ENCODE measurements at regions not wholly inside any gene's neighbourhood (a gene's known extent, or its start where the extent isn't known, plus 50 kb on each side); places are given as distances from the start of the nearest gene placed in this dataset.

DNA sequence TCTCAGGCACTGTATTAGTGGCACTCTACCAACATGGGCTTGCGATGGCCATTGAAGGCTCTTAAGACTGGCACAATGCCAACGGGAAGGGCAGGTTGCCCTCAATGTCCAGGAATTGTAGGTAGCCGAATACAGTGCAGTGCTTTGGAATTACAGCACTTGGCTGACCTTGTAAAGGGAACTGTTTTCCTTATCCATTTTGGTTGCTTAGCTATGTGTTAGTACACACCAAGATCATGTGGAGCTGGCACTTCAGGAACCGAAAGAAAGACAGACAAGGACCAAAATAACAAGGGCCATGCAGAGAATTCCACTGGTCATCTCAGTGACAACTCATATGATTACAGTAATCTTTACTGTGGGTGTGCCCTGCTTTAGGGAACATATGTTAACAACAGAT is 72.7 kb downstream of the DYRK2 start:
- H3K4me3 Mint-ChIP-seq (ENCODE audit: unreplicated experiment), result no peak overlapping the region
- FAIRE-seq (no peak), DNase-seq (ENCODE audit: low read depth) (no peak)
- H3K4me1 Mint-ChIP-seq (ENCODE audit: low read depth, unreplicated experiment), result peaks cover 14% of the 10 kb centered on the region
- peaks cover 9% of the 10 kb centered on the region for H3K4me1 ChIP-seq (ENCODE audit: insufficient read depth, low read length)
- TF ChIP-seq, protein P1, sequence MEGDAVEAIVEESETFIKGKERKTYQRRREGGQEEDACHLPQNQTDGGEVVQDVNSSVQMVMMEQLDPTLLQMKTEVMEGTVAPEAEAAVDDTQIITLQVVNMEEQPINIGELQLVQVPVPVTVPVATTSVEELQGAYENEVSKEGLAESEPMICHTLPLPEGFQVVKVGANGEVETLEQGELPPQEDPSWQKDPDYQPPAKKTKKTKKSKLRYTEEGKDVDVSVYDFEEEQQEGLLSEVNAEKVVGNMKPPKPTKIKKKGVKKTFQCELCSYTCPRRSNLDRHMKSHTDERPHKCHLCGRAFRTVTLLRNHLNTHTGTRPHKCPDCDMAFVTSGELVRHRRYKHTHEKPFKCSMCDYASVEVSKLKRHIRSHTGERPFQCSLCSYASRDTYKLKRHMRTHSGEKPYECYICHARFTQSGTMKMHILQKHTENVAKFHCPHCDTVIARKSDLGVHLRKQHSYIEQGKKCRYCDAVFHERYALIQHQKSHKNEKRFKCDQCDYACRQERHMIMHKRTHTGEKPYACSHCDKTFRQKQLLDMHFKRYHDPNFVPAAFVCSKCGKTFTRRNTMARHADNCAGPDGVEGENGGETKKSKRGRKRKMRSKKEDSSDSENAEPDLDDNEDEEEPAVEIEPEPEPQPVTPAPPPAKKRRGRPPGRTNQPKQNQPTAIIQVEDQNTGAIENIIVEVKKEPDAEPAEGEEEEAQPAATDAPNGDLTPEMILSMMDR (IDR thresholded peaks at IDR 0.05; ENCODE audit: insufficient read depth, low read depth, low read length), result no peak
- TF ChIP-seq EZH2 (IDR thresholded peaks at IDR 0.05; ENCODE audit: insufficient read depth, low read length), result no peak
- H4K20me1 ChIP-seq (ENCODE audit: insufficient read depth, low read length), result no peaks in the 10 kb centered on the region
- no peak overlapping the region for H3K27ac Mint-ChIP-seq (ENCODE audit: unreplicated experiment)
- H3K27me3 Mint-ChIP-seq (ENCODE audit: low read depth, unreplicated experiment), result no peaks in the 10 kb centered on the region
- peaks cover 4% of the 10 kb centered on the region for H3K36me3 Mint-ChIP-seq (ENCODE audit: low read depth, unreplicated experiment)
- no peaks in the 10 kb centered on the region for H3K36me3 ChIP-seq (ENCODE audit: insufficient read depth, low read length)
- no peak overlapping the region for H3K9ac ChIP-seq (ENCODE audit: low read length)
- no peaks in the 10 kb centered on the region for H3K27me3 ChIP-seq (ENCODE audit: insufficient read depth, low read length)
- no peak overlapping the region for H3K4me2 ChIP-seq (ENCODE audit: low read length)
- no peak overlapping the region for H3K27ac ChIP-seq (ENCODE audit: low read depth, low read length)
- H3K79me2 ChIP-seq (ENCODE audit: insufficient read depth, low read length), result no peaks in the 10 kb centered on the region
- H3K9me3 Mint-ChIP-seq (ENCODE audit: unreplicated experiment), result peaks cover 4% of the 10 kb centered on the region
- no peaks in the 10 kb centered on the region for H3K9me3 ChIP-seq (ENCODE audit: insufficient read depth, low read depth, low read length)
- H3K4me3 ChIP-seq (ENCODE audit: insufficient read depth, low read depth, low read length), result no peak overlapping the region
- no peak overlapping the region for H2AFZ ChIP-seq (ENCODE audit: low read depth, low read length)

DNA sequence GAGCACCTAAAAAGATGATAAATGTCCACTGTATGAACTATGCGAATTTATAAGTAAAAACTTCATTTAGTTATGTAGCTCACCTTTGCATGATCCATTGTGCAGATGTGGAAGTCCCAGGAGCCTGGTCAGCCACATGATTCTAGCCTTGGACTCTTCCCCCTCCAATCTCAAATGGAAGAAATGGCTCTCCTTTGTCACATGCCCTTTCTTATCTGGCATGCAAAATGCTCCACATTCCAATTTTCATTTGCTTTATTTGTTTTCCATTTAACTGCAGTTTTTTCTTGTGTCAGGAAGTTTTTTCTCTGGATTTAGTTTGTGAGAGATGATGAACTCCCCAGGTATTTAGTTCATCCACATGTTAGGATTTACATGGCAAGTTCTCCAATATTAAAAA is 73.8 kb downstream of the DYRK2 start:
- Histone ChIP-seq H3K4me2 (ENCODE audit: low read length) (no peak overlapping the region), H4K20me1 (ENCODE audit: insufficient read depth, low read length) (no peaks in the 10 kb centered on the region), H2AFZ (ENCODE audit: low read depth, low read length) (no peak overlapping the region), H3K79me2 (ENCODE audit: insufficient read depth, low read length) (no peaks in the 10 kb centered on the region), H3K9ac (ENCODE audit: low read length) (no peak overlapping the region), H3K36me3 (ENCODE audit: insufficient read depth, low read length) (no peaks in the 10 kb centered on the region), H3K27ac (ENCODE audit: low read depth, low read length) (no peak overlapping the region), H3K4me1 (ENCODE audit: insufficient read depth, low read length) (peaks cover under 1% of the 10 kb centered on the region), H3K9me3 (ENCODE audit: insufficient read depth, low read depth, low read length) (no peaks in the 10 kb centered on the region), H3K4me3 (ENCODE audit: insufficient read depth, low read depth, low read length) (no peak overlapping the region), H3K27me3 (ENCODE audit: insufficient read depth, low read length) (no peaks in the 10 kb centered on the region)
- Mint-ChIP-seq H3K27ac (ENCODE audit: unreplicated experiment) (no peak overlapping the region), H3K36me3 (ENCODE audit: low read depth, unreplicated experiment) (peaks cover 4% of the 10 kb centered on the region), H3K9me3 (ENCODE audit: unreplicated experiment) (peaks cover 4% of the 10 kb centered on the region), H3K27me3 (ENCODE audit: low read depth, unreplicated experiment) (no peaks in the 10 kb centered on the region), H3K4me1 (ENCODE audit: low read depth, unreplicated experiment) (peaks cover 9% of the 10 kb centered on the region), H3K4me3 (ENCODE audit: unreplicated experiment) (no peak overlapping the region)
- DNase-seq (ENCODE audit: low read depth) (no peak), FAIRE-seq (no peak)
- TF ChIP-seq, protein P1 (IDR thresholded peaks at IDR 0.05; ENCODE audit: insufficient read depth, low read depth, low read length), result no peak
- TF ChIP-seq EZH2 (IDR thresholded peaks at IDR 0.05; ENCODE audit: insufficient read depth, low read length), result no peak

DNA sequence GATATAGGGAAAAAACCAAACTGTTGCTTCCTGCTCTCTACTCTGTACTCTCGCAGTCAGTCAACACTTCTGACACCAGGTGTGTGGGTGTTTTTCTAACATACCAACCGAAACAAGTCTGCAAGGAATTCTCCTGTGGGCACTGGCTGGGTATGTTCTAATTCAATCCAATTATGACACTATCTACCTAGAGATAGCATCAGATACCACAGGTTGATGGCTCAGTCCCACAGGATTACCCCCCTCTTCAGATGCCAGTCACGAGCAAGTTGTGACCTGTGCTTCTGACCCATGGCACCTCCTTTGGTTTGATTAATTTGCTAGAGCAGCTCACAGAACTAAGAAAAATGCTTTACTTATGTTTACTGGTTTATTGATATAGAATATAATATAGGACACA is 78.3 kb downstream of the DYRK2 start:
- Histone ChIP-seq H3K4me3 (ENCODE audit: insufficient read depth, low read depth, low read length) (no peak overlapping the region), H3K9ac (ENCODE audit: low read length) (no peak overlapping the region), H3K9me3 (ENCODE audit: insufficient read depth, low read depth, low read length) (no peaks in the 10 kb centered on the region), H3K36me3 (ENCODE audit: insufficient read depth, low read length) (no peaks in the 10 kb centered on the region), H3K4me1 (ENCODE audit: insufficient read depth, low read length) (no peaks in the 10 kb centered on the region), H3K27ac (ENCODE audit: low read depth, low read length) (no peak overlapping the region), H2AFZ (ENCODE audit: low read depth, low read length) (no peak overlapping the region), H4K20me1 (ENCODE audit: insufficient read depth, low read length) (no peaks in the 10 kb centered on the region), H3K4me2 (ENCODE audit: low read length) (no peak overlapping the region), H3K27me3 (ENCODE audit: insufficient read depth, low read length) (no peaks in the 10 kb centered on the region), H3K79me2 (ENCODE audit: insufficient read depth, low read length) (no peaks in the 10 kb centered on the region)
- Mint-ChIP-seq H3K27ac (ENCODE audit: unreplicated experiment) (no peak overlapping the region), H3K9me3 (ENCODE audit: unreplicated experiment) (no peaks in the 10 kb centered on the region), H3K4me3 (ENCODE audit: unreplicated experiment) (no peak overlapping the region), H3K4me1 (ENCODE audit: low read depth, unreplicated experiment) (peaks cover 3% of the 10 kb centered on the region), H3K36me3 (ENCODE audit: low read depth, unreplicated experiment) (no peaks in the 10 kb centered on the region), H3K27me3 (ENCODE audit: low read depth, unreplicated experiment) (no peaks in the 10 kb centered on the region)
- TF ChIP-seq EZH2 (IDR thresholded peaks at IDR 0.05; ENCODE audit: insufficient read depth, low read length), result no peak
- TF ChIP-seq, protein P1 (IDR thresholded peaks at IDR 0.05; ENCODE audit: insufficient read depth, low read depth, low read length), result no peak
- no peak for DNase-seq (ENCODE audit: low read depth)
- no peak for FAIRE-seq
